Osteoblast (primary cell): ENCODE measurements at regions not wholly inside any gene's neighbourhood (a gene's known extent, or its start where the extent isn't known, plus 50 kb on each side); places are given as distances from the start of the nearest gene placed in this dataset.

Source experiments
- DNase-seq: peaks from one replicate; pipeline ENCODE4 v3.0.0; 2011; ENCODE audit warnings: low spot score, mixed read lengths; ENCODE audit not compliant: insufficient read length; ENCODE audit errors: missing footprints
- H2AFZ ChIP-seq: 2 replicates; pipeline ENCODE4 v1.6.0; 2011; ENCODE audit warnings: mild to moderate bottlenecking, low read length
- H3K27ac ChIP-seq: 2 replicates; pipeline ENCODE4 v1.5.1; 2011; ENCODE audit warnings: mild to moderate bottlenecking, low read depth, low read length, moderate library complexity
- H3K27me3 ChIP-seq: 2 replicates; pipeline ENCODE4 v1.6.0; 2012; ENCODE audit warnings: mild to moderate bottlenecking, control low read depth, inconsistent platforms, low read length, moderate library complexity; ENCODE audit not compliant: insufficient read depth
- H3K36me3 ChIP-seq: 2 replicates; pipeline ENCODE4 v1.5.1; 2011; ENCODE audit warnings: mild to moderate bottlenecking, low read length, control low read depth, moderate library complexity; ENCODE audit not compliant: insufficient read depth
- H3K4me1 ChIP-seq: 2 replicates; pipeline ENCODE4 v1.5.1; 2011; ENCODE audit warnings: mild to moderate bottlenecking, low read length, control low read depth, moderate library complexity; ENCODE audit not compliant: insufficient read depth
- H3K4me2 ChIP-seq: 2 replicates; pipeline ENCODE4 v1.6.0; 2011; ENCODE audit warnings: mild to moderate bottlenecking, low read length; ENCODE audit not compliant: insufficient read depth
- H3K4me3 ChIP-seq: fragments of 200-600 bp; sonication (generic); 3 replicates; pipeline ENCODE4 v1.5.1; 2012; ENCODE audit warnings: mild to moderate bottlenecking, low read length, inconsistent platforms; ENCODE audit not compliant: insufficient read depth
- H3K79me2 ChIP-seq: 2 replicates; pipeline ENCODE4 v1.6.0; 2012; ENCODE audit warnings: mild to moderate bottlenecking, low read length, control low read depth, inconsistent platforms; ENCODE audit not compliant: insufficient read depth
- H3K9me3 ChIP-seq: 2 replicates; pipeline ENCODE4 v1.5.1; 2011; ENCODE audit warnings: low read depth, low read length, control low read depth
- H4K20me1 ChIP-seq: 2 replicates; pipeline ENCODE4 v1.6.0; 2012; ENCODE audit warnings: mild to moderate bottlenecking, low read length, control low read depth; ENCODE audit not compliant: insufficient read depth
- TF ChIP-seq, protein P1 (sequence below): IDR thresholded peaks from 2 replicates; pipeline ENCODE4 v1.5.1; 2011; ENCODE audit warnings: mild to moderate bottlenecking, low read depth, low read length, moderate library complexity; ENCODE audit errors: extremely low read depth

DNA sequence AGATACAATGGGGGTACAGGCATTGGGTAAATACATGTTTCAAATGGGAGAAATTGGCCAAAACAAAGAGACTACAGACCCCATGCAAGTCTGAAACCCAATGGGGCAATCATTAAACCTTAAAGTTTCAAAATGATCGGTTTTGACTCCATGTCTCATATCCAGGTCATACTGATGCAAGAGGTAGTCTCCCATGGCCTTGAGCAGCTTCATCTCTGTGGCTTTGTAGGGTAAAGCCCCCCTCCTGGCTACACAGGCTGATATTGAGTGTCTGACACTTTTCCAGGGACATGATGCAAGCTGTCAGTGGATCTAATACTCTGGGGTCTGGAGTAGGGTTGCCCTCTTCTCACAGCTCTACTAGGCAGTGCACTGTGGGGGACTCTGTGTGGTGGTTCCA, 286.1 kb downstream of the LRRIQ3 start:
- Histone ChIP-seq H3K27ac (no peak overlapping the region), H3K27me3 (no peaks in the 10 kb centered on the region)

GRCh38 chr1:73910466-73910865, 287.5 kb downstream of the LRRIQ3 start:
- no peak for DNase-seq

More for the DNA sequence above, 286.1 kb downstream of the LRRIQ3 start:
- no peaks in the 10 kb centered on the region for H4K20me1 ChIP-seq
- no peak for DNase-seq
- H3K9me3 ChIP-seq, result no peaks in the 10 kb centered on the region
- H3K4me1 ChIP-seq, result no peaks in the 10 kb centered on the region
- H2AFZ ChIP-seq, result no peak overlapping the region
- no peaks in the 10 kb centered on the region for H3K79me2 ChIP-seq
- H3K4me3 ChIP-seq, result no peak overlapping the region
- TF ChIP-seq, protein P1, sequence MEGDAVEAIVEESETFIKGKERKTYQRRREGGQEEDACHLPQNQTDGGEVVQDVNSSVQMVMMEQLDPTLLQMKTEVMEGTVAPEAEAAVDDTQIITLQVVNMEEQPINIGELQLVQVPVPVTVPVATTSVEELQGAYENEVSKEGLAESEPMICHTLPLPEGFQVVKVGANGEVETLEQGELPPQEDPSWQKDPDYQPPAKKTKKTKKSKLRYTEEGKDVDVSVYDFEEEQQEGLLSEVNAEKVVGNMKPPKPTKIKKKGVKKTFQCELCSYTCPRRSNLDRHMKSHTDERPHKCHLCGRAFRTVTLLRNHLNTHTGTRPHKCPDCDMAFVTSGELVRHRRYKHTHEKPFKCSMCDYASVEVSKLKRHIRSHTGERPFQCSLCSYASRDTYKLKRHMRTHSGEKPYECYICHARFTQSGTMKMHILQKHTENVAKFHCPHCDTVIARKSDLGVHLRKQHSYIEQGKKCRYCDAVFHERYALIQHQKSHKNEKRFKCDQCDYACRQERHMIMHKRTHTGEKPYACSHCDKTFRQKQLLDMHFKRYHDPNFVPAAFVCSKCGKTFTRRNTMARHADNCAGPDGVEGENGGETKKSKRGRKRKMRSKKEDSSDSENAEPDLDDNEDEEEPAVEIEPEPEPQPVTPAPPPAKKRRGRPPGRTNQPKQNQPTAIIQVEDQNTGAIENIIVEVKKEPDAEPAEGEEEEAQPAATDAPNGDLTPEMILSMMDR, result no peak
- no peaks in the 10 kb centered on the region for H3K36me3 ChIP-seq
- no peak overlapping the region for H3K4me2 ChIP-seq

DNA sequence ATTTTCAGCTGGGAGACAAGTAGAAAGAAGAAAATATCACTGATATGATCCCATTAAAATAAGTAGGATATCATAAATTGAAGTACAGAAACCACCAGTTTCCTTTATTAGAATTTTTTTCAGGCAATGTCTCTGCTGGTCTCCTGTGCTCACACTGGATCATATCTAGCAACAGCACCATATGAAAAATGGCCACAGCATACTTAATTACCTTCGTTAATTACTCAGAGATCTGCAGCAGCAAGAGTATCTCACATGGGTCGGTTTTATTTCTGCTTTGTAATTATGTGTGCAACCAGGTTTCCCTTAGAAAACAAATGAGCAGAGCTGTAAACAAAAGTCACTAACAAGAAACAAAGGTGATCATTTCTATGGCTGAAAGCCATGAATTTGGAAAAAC, 287.9 kb downstream of the LRRIQ3 start:
- H3K27ac ChIP-seq, result no peak overlapping the region
- TF ChIP-seq, protein P1, result no peak
- H2AFZ ChIP-seq, result no peak overlapping the region
- no peak overlapping the region for H3K4me2 ChIP-seq
- H3K9me3 ChIP-seq, result no peaks in the 10 kb centered on the region
- no peaks in the 10 kb centered on the region for H3K36me3 ChIP-seq
- no peaks in the 10 kb centered on the region for H3K27me3 ChIP-seq
- no peaks in the 10 kb centered on the region for H4K20me1 ChIP-seq
- H3K79me2 ChIP-seq, result no peaks in the 10 kb centered on the region
- no peak overlapping the region for H3K4me3 ChIP-seq
- no peak for DNase-seq
- H3K4me1 ChIP-seq, result no peaks in the 10 kb centered on the region

More at GRCh38 chr1:73910466-73910865, 287.5 kb downstream of the LRRIQ3 start:
- no peaks in the 10 kb centered on the region for H3K27me3 ChIP-seq
- H3K4me1 ChIP-seq, result no peaks in the 10 kb centered on the region
- no peaks in the 10 kb centered on the region for H3K9me3 ChIP-seq
- H3K4me3 ChIP-seq, result no peak overlapping the region
- H3K79me2 ChIP-seq, result no peaks in the 10 kb centered on the region
- H3K36me3 ChIP-seq, result no peaks in the 10 kb centered on the region
- TF ChIP-seq, protein P1, result no peak
- no peak overlapping the region for H3K4me2 ChIP-seq
- no peak overlapping the region for H3K27ac ChIP-seq
- H2AFZ ChIP-seq, result no peak overlapping the region
- H4K20me1 ChIP-seq, result no peaks in the 10 kb centered on the region

- TF ChIP-seq, protein P1, result no peak
- H3K27ac ChIP-seq, result no peak overlapping the region
- H3K27me3 ChIP-seq, result no peaks in the 10 kb centered on the region
- H2AFZ ChIP-seq, result no peak overlapping the region
- DNase-seq, result no peak
- H3K4me3 ChIP-seq, result no peak overlapping the region
- H3K4me1 ChIP-seq, result no peaks in the 10 kb centered on the region
- H3K79me2 ChIP-seq, result no peaks in the 10 kb centered on the region
- no peaks in the 10 kb centered on the region for H4K20me1 ChIP-seq
- H3K9me3 ChIP-seq, result no peaks in the 10 kb centered on the region
- no peak overlapping the region for H3K4me2 ChIP-seq
- H3K36me3 ChIP-seq, result no peaks in the 10 kb centered on the region
Observed at GRCh38 chr1:73909043-73909562, 288.9 kb downstream of the LRRIQ3 start.
